GM21737 (cell line): ENCODE measurements at regions not wholly inside any gene's neighbourhood (a gene's known extent, or its start where the extent isn't known, plus 50 kb on each side); places are given as distances from the start of the nearest gene placed in this dataset.

Experiments
- ATAC-seq: cut with Tn5 transposase; IDR thresholded peaks from one replicate; pipeline ENCODE4 v1.9.1; 2021; ENCODE audit warnings: mild to moderate bottlenecking, moderate library complexity; ENCODE audit not compliant: unreplicated experiment

DNA sequence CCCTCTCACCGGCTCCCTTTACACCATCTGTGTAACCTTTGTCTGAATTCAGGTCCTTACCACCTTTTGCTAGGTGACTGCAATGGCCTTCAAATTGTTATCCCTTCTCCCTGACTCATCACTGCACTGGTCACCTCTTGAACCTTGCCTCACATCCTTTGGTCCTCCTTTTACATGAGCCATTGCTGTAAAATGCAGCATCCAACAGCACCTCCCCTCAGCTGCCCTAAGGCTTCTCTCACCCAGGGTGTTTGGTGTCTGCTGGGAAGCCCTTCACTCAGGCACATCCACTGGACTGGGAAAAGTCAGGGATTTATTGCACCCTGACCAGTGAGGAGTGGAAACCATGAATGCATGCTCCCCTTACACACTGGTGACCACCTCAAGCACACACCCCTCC is 192.5 kb upstream of the GATB start:
- ATAC-seq, result no peak

DNA sequence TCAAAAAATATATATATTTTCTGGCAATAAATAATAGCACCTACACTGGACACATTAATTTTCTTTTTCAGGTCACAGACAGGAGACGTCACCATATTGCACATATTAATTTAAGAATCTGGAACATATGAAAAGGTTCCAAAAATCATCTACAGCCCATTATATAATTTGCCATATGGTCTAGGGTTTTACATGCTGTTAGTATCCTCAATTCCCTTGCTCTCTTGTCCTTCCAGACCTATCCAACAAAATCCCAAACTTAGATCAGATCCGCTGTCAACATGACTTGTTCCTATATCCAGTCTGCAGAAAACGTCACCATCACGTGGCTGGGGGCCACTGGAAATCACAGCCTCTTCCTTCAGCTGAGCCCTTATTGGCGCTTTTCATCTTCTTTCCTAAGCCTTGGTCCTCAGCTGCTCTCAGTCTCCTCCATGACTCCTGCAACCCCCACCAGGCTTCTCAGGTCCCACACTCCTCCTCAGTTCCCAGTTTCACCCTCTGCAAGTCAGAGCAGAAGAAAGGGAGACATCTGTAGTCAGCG is 192.0 kb upstream of the GATB start:
- no peak for ATAC-seq

DNA sequence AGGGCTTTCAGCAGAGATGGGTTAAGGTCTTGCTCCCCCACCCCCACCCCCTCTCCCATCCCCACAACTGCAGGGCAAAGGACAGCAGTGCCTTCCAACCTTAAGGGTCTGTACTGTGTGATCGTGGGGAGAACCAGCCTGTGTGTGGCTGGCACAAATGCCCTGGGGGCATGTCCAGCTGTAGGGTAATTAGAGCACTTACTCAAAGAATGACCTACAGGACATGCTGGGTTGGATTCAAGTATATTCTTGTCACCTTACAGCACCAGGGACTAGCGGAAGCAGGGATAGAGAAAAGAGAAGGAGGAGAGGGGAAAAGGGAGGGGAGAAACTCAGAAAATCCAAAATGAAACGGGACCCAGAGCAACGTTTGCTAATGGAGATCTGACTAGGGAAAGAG is 191.3 kb upstream of the GATB start:
- no peak for ATAC-seq

DNA sequence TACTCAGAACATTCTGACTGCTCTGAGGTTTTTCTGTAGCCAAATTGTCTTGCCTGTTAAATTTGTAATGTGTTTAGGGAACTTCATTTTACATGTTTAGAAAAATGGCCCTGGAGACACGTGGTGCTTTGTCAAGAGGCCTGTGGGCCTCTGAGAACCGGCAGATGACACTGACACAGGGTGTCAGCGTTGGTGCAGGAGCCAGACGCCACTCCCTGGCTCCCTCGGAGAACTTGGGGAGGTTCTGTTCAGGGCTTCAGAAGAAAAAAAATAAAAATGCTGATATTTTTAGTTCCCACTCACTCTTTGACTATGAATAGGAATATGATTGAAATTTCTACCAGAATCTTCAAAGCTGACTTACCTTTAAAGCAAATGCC is 190.9 kb upstream of the GATB start:
- no peak for ATAC-seq

DNA sequence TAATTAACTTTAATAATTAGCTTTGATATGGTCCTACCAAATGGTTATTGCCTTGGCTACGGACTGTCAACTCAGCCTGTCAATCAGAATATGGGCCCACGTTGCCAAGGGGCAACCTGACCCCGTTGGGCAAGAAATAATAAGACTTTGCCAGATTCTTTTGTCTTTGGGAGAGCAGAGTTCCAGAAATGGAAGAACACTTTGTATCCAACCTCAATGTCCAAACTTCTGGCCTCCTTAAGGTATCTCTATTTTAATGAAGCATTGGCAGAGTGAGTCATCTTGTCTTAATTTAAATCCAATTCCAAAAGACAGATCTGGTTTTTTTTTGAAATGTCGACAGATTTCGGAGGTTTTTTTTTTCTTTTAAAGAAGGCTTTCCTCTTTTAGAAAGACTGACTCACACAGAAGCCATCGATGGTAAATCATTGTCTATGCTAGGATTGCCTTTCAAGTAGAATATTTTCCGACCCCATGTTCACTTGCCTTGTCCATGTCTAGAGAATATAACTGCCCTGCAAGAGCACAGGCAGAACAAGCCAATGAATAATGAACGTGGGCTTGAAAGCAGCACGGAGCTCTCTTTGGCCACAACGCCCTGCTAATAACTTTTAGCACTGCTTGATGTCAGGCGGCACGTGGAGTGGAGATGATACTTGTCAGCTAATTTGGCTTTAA is 190.3 kb upstream of the GATB start:
- no peak for ATAC-seq

DNA sequence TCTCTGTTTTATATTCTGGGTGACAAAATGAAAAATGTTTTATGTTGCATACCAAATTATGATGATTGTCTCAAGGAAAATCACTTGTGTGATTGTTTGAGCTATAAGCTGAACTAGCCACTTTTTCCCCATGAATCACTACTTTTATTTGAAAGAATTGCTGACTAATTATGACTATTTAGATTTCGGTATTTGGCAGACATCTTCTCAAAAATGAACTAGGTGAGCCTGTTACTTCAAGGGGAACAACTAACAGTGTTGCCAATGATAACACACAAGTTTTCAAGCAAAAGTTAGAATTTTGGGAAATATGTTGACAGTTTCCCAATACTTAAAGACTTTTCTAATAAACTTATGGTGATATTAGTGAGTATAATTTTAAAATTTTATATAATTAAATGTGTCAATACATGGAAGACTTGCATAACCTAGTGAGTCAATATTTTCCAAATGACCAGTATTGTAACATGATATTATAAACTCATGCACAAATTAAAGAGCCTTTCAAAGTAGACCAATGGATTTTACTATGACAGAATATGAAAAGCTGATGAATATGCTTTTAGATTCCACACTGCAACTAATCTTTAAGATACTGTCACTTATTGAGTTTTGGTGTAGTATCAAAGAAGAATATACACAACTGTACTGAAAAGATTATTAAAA is 187.7 kb upstream of the GATB start:
- ATAC-seq, result no peak

DNA sequence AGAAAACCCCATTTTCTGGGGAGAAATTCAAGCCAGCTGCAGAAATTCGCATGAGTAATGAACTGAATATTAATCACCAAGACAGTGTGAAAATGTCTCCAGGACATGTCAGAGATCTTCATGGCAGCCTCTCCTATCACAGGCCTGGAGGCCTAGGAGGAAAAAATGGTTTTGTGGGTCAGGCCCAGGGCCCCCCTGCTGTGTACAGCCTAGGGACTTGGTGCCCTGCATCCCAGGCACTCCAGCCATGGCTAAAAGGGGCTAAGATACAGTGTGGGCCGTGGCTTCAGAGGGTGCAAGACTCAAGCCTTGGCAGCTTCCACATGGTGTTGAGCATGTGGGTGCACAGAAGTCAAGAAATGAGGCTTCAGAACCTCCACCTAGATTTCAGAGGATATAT is 185.9 kb upstream of the GATB start:
- no peak for ATAC-seq

DNA sequence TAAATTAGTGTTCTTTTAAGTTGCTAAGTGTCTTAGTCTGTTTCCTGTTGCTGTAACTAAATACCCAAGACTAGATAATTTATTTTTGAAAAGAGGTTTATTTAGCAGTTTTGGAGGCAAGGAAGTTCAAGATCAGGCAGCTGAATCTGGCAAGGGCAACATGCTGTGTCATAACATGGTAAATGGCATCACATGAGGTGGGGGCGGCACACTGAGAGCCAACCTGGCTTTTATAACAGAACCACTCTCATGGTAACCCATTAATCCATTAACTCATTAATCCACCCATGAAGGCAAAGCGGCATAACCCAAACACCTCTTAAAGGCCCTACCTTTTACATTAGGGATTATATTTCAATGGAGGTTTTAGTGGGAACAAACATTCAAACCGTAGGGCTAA is 182.2 kb upstream of the GATB start:
- ATAC-seq, result no peak

DNA sequence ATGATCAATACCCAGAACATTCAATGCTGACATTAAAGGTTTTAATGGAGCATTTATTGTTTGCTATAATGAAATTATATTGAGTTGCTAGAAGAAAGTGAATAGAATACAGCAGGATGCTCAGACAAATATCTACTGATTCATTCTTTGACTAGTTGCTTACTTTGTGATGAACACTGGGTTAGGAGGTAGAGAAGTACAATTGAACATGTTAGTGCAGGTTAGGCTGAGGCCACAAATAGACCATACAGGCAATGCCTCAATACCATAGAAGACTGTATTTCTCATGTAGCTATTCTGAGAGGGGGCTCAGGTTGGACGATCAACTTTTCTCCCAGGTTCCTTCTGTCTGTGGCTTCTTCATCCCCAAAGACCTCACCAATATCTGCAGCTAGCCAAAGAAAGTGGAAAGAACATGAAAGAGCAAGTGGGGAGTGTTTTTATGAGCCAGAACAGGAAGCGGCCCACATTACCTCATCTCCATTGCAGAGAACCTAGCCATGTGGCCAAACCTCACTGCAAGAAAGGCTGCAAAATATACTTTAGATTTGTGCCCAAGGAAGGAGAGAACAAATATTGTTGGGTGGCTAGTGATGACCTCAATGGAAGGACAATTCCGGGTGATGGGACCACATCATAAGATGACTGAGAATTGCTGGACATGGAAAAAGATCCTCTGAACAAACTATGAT is 180.3 kb upstream of the GATB start:
- ATAC-seq, result no peak

DNA sequence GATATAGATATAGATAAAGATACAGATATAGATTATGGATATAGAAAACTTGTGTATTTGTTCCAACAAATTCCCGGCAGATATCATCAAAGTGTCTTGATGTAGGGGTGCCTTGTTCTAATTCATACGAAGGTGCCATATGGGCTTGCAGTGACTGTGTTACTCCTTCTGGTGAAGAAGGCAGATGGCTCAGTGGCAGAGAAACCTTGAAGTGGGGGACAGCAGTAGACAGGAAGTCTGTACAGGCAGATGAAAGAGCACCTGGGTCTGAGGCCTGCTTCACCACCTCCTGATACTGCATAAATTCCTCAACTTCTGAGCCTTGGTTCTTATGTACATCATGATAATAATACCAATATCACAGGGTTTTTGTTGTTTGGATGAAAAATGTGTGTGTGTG is 179.5 kb upstream of the GATB start:
- ATAC-seq, result no peak

DNA sequence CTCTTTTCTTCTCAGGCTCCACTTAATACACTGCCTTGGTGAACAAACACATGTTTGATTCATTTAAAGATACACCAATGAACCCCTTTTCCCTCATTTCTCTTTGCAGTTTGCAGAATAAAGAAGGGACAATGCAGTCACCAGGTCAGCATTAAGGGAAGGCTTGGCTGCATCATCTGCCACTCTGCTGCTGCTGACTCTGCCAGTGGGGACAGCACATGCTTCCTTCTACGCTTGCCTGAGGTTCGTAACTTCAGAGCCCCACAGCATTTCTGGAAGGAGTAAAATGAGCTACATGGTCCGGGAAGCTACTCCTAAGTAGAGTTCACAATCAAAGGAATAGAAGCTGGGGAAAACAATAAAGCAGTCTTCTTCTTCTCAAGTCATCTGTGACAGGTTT is 178.9 kb upstream of the GATB start:
- ATAC-seq, result no peak

DNA sequence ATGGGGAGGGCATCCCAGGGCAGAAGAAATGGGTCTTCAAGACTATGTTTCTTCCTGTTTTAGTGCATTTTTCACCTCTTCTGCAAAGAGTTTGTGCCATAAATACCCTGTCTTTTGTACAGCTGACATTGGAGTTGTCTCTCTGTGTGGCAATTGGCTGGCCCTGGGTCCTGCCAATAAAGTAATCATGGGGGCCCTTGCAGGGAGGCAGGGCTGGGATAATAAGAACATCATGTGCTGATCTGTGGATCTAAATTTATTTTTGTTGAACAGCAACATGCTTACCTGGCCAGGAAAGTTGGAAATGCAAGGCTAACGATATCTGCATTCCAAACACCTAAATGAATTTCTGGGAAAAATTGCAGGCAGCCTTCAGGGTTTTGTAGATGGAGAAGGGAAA is 174.6 kb upstream of the GATB start:
- no peak for ATAC-seq

DNA sequence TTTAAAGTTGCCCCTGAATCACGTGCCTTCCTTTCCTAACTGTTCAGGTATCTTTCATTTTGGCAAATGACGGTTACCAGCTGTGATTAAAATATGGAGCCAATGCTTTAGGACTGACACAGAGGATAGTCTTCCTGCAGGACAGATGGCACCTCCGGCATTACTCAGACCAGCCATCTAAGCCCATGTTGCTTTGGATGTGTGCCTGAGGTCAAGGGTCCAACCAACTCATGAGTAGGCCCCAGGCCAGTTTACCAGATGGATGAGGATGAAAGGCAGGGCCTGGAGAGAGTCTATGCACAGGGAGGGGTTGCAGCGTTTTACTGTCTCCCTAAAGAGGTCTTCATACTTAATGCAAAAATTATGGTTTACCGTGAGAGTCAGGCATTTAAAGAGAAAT is 174.0 kb upstream of the GATB start:
- no peak for ATAC-seq

DNA sequence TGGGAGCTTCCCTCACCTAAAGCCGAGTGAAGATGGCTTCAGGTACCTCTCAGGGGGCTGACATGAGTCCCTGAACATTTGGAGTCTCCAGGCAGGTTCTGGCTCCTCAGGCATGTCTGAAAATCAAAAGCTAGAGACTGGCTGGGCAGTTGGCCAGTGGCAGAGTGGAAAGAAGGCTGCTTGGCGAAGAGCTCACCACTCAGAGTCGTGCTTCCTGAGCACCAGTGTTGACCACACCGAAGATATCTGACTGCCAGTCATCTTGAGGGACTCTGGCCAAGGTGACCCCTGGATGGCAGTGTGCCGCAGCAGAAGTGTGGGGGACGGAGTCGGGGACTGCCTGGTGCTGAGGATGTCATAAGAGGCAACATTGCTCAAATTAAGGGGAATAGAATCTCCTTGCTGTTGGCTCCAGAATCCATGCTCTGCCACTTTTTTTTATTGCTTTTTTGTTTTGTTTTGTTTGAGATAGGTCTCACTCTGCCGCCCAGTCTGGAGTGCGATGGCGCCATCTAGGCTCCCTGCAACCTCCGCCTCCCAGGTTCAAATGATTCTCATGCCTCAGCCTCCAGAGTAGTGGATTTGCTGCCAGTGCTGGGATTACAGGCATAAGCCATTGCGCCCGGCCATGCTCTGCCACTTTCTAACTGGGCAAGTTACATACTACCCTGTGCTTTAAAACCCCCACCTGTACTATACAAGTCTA is 172.5 kb upstream of the GATB start:
- ATAC-seq, result no peak

DNA sequence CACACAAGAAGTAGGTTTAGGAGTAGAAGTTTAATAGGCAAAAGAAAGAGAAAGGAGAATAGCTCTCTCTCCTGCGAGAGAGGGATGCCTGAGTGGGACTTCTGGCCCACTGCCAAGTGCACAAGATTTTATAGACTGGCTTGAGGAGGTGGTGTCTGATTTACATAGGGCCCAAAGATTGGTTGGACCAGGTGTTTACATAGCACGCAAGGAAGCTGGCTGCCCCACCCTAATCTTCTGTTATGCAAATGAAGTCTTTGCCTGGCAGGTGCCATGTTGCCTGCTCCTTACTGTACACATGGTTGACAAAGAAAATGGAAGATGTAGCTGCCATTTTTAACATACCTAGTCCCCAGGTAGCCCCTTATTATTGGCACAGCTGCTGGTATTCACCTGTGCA is 170.8 kb upstream of the GATB start:
- ATAC-seq, result no peak

DNA sequence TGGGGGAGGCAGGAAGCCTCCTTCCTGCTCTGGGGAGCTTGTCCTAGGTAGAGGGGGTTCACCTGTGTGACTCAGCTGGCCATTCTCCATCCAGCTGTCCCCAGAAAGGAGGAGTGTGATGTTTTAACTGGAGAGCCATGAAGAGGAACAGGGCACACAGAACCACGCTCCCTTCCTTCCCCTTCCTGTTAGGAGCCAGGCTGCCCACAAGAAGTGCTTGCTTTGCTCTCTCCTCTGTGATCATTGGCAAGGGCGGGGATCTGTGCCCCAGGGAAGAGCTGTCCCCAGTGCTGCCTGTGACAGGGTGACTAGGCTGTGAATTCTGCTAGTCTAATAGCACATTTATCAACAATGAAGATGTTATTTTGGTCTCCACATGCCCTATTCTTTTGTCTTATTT is 169.6 kb upstream of the GATB start:
- ATAC-seq, result no peak

DNA sequence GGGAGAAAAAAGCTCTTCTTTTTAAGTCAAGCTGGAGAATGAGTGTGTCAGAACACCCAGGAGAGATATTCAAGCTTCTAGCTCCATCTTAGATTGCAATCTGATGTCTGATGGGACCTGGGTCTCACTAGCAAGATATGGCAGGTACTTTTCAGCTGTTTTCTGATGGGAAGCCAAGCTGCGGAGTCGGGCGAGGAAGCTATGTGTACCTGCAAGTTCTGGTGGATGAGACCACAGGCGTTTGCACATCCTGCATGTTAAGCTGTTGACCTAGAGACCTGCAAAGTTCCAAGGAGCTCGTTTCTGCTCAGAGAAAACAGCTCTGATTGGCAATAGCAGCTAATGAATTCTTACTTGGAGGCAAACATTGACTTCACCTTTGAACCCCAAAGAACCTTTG is 167.3 kb upstream of the GATB start:
- no peak for ATAC-seq

DNA sequence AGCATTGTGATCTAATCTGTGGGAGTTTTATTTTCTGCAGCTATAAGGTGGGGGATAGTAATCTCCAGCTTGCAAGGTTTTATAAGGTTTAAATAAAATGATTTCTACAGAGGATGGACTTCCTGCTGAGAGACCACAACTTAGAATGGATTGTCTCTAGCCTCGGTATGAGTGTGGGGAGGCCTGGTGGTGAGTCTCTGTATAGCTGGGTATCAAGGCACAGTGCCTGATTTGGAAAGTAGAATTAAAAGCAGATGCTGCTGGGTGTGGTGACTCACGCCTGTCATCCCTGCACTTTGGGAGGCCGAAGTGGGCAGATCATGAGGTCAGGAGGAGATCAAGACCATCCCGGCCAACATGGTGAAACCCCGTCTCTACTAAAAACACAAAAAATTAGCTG is 162.0 kb upstream of the GATB start:
- ATAC-seq, result no peak

DNA sequence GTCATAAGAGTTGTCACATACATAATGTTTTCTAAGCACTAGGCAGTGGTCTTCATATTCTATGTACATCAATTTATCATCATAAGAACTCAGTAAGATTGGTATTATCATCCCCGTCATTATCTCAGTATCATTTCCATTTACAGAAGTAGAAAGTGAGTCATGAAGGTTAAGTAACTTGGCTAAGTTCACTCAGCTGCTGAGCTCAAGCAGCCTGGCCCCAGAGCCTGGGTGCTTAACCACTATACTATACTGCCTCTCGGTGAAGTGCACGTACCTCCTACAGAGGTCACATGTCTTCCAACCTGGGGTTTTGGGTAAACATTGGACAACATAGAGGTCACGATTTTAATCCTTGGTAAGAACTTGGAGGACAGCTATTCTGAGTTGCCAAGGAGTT is 161.5 kb upstream of the GATB start:
- no peak for ATAC-seq

DNA sequence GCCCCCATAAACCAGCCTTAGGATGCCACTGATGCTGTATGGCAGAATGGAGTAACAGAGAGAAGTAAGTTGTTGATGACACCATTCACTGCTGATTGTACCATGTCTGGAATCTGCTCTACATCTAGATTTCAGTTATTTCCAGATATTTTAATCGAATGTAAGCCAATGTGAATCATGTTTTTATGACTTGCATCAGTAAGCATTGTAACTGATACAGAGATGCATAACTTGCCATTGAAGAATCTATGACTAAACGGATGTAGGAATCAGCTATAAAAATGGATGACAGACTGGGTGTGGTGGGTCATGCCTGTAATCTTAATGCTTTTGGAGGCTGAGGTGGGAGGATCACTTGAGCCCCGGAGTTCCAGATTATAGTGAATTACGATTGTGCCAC is 161.0 kb upstream of the GATB start:
- ATAC-seq, result no peak

DNA sequence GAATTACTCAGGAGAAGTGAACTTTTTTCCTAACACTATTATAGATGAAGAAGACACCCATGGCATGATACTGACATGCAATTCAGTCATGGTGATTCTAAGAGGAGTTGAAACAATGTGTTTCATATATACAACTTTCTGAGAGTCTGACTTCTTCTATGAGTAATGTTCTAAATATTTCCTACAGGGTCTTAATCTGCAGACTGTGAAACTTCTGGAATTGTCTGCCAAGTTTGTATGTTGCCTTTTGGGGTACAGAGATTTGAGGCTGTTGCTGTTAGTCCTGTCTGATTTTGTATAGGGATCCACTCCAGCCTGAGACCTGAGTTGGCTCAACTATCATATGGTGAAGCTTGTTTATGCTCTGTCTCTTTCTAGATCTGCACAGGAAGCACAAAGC is 160.6 kb upstream of the GATB start:
- ATAC-seq, result no peak
